ENCODE measurements at regions not wholly inside any gene's neighbourhood (a gene's known extent, or its start where the extent isn't known, plus 50 kb on each side); places are given as distances from the start of the nearest gene placed in this dataset.

GRCh38 chr15:93973287-93973686, 258.1 kb upstream of the MCTP2 start:
- Histone ChIP-seq H3K4me3 (ENCODE audit: low read length) (no peak overlapping the region), H3K9me3 (ENCODE audit: low read length) (no peaks in the 10 kb centered on the region), H3K4me2 (ENCODE audit: low read depth, low read length, poor library complexity, severe bottlenecking) (no peak overlapping the region), H3K79me2 (ENCODE audit: low read length) (no peaks in the 10 kb centered on the region), H3K4me1 (ENCODE audit: low read length) (no peaks in the 10 kb centered on the region), H4K20me1 (ENCODE audit: insufficient read depth, low read depth, low read length) (no peaks in the 10 kb centered on the region), H3K36me3 (ENCODE audit: insufficient read depth, low read length) (no peaks in the 10 kb centered on the region), H3K27me3 (ENCODE audit: low read length) (0 out of 2 replicates have a peak, but pooled peaks cover 2% of the 10 kb centered on the region), H3K9ac (ENCODE audit: low read length) (no peak overlapping the region), H3K27ac (ENCODE audit: low read length) (no peak overlapping the region), H2AFZ (ENCODE audit: low read length) (no peak overlapping the region), H3K9me2 (replicated peaks; ENCODE audit: insufficient read depth, low read length) (no peaks in the 10 kb centered on the region)
- DNase-seq = no peak

GRCh38 chr15:93968773-93969172, 262.6 kb upstream of the MCTP2 start:
- no peak overlapping the region for H2AFZ ChIP-seq (ENCODE audit: low read length)
- 0 out of 2 replicates have a peak, but pooled peaks cover 2% of the 10 kb centered on the region for H3K27me3 ChIP-seq (ENCODE audit: low read length)
- no peaks in the 10 kb centered on the region for H3K4me1 ChIP-seq (ENCODE audit: low read length)
- no peaks in the 10 kb centered on the region for H3K9me2 ChIP-seq (replicated peaks; ENCODE audit: insufficient read depth, low read length)
- no peak overlapping the region for H3K9ac ChIP-seq (ENCODE audit: low read length)
- H3K4me3 ChIP-seq (ENCODE audit: low read length) = no peak overlapping the region
- H4K20me1 ChIP-seq (ENCODE audit: insufficient read depth, low read depth, low read length) = no peaks in the 10 kb centered on the region
- H3K9me3 ChIP-seq (ENCODE audit: low read length) = no peaks in the 10 kb centered on the region
- no peak overlapping the region for H3K27ac ChIP-seq (ENCODE audit: low read length)
- no peak for DNase-seq
- no peaks in the 10 kb centered on the region for H3K79me2 ChIP-seq (ENCODE audit: low read length)
- H3K36me3 ChIP-seq (ENCODE audit: insufficient read depth, low read length) = no peaks in the 10 kb centered on the region
- no peak overlapping the region for H3K4me2 ChIP-seq (ENCODE audit: low read depth, low read length, poor library complexity, severe bottlenecking)

- Histone ChIP-seq H3K4me2 (ENCODE audit: low read depth, low read length, poor library complexity, severe bottlenecking) (no peak overlapping the region), H3K79me2 (ENCODE audit: low read length) (no peaks in the 10 kb centered on the region), H3K9me2 (replicated peaks; ENCODE audit: insufficient read depth, low read length) (no peaks in the 10 kb centered on the region), H3K36me3 (ENCODE audit: insufficient read depth, low read length) (no peaks in the 10 kb centered on the region), H4K20me1 (ENCODE audit: insufficient read depth, low read depth, low read length) (no peaks in the 10 kb centered on the region), H3K4me3 (ENCODE audit: low read length) (no peak overlapping the region), H2AFZ (ENCODE audit: low read length) (no peak overlapping the region), H3K4me1 (ENCODE audit: low read length) (no peaks in the 10 kb centered on the region), H3K9ac (ENCODE audit: low read length) (no peak overlapping the region), H3K27ac (ENCODE audit: low read length) (no peak overlapping the region), H3K27me3 (ENCODE audit: low read length) (0 out of 2 replicates have a peak, but pooled peaks cover 2% of the 10 kb centered on the region), H3K9me3 (ENCODE audit: low read length) (no peaks in the 10 kb centered on the region)
- DNase-seq = no peak
Measured at GRCh38 chr15:93965304-93965908, 266.0 kb upstream of the MCTP2 start.

- no peak for DNase-seq
- Histone ChIP-seq H3K4me2 (ENCODE audit: low read depth, low read length, poor library complexity, severe bottlenecking) (no peak overlapping the region), H3K9ac (ENCODE audit: low read length) (no peak overlapping the region), H3K4me1 (ENCODE audit: low read length) (no peaks in the 10 kb centered on the region), H3K27ac (ENCODE audit: low read length) (no peak overlapping the region), H3K27me3 (ENCODE audit: low read length) (no peaks in the 10 kb centered on the region), H3K9me2 (replicated peaks; ENCODE audit: insufficient read depth, low read length) (no peaks in the 10 kb centered on the region), H3K9me3 (ENCODE audit: low read length) (no peaks in the 10 kb centered on the region), H2AFZ (ENCODE audit: low read length) (no peak overlapping the region), H4K20me1 (ENCODE audit: insufficient read depth, low read depth, low read length) (no peaks in the 10 kb centered on the region), H3K79me2 (ENCODE audit: low read length) (no peaks in the 10 kb centered on the region), H3K36me3 (ENCODE audit: insufficient read depth, low read length) (no peaks in the 10 kb centered on the region), H3K4me3 (ENCODE audit: low read length) (no peak overlapping the region)
Measured at GRCh38 chr15:93954985-93955571, 276.3 kb upstream of the MCTP2 start.

- Histone ChIP-seq H3K36me3 (ENCODE audit: insufficient read depth, low read length) (no peaks in the 10 kb centered on the region), H4K20me1 (ENCODE audit: insufficient read depth, low read depth, low read length) (no peaks in the 10 kb centered on the region), H3K79me2 (ENCODE audit: low read length) (no peaks in the 10 kb centered on the region), H2AFZ (ENCODE audit: low read length) (no peak overlapping the region), H3K27me3 (ENCODE audit: low read length) (no peaks in the 10 kb centered on the region), H3K4me1 (ENCODE audit: low read length) (no peaks in the 10 kb centered on the region), H3K9ac (ENCODE audit: low read length) (no peak overlapping the region), H3K4me3 (ENCODE audit: low read length) (no peak overlapping the region), H3K4me2 (ENCODE audit: low read depth, low read length, poor library complexity, severe bottlenecking) (no peak overlapping the region), H3K27ac (ENCODE audit: low read length) (no peak overlapping the region), H3K9me3 (ENCODE audit: low read length) (no peaks in the 10 kb centered on the region), H3K9me2 (replicated peaks; ENCODE audit: insufficient read depth, low read length) (no peaks in the 10 kb centered on the region)
- DNase-seq = no peak
Measured at GRCh38 chr15:93948726-93949125, 282.6 kb upstream of the MCTP2 start.

- Histone ChIP-seq H3K4me3 (ENCODE audit: low read length) (no peak overlapping the region), H3K4me2 (ENCODE audit: low read depth, low read length, poor library complexity, severe bottlenecking) (no peak overlapping the region), H3K27me3 (ENCODE audit: low read length) (no peaks in the 10 kb centered on the region), H2AFZ (ENCODE audit: low read length) (no peak overlapping the region), H3K9me2 (replicated peaks; ENCODE audit: insufficient read depth, low read length) (no peaks in the 10 kb centered on the region), H3K9ac (ENCODE audit: low read length) (no peak overlapping the region), H3K79me2 (ENCODE audit: low read length) (no peaks in the 10 kb centered on the region), H4K20me1 (ENCODE audit: insufficient read depth, low read depth, low read length) (no peaks in the 10 kb centered on the region), H3K4me1 (ENCODE audit: low read length) (no peaks in the 10 kb centered on the region), H3K36me3 (ENCODE audit: insufficient read depth, low read length) (no peaks in the 10 kb centered on the region), H3K9me3 (ENCODE audit: low read length) (no peaks in the 10 kb centered on the region), H3K27ac (ENCODE audit: low read length) (no peak overlapping the region)
- DNase-seq = no peak
Measured at GRCh38 chr15:93943586-93943985, 287.8 kb upstream of the MCTP2 start.

- H3K9me3 ChIP-seq (ENCODE audit: low read length) = no peaks in the 10 kb centered on the region
- no peaks in the 10 kb centered on the region for H4K20me1 ChIP-seq (ENCODE audit: insufficient read depth, low read depth, low read length)
- no peak for DNase-seq
- H3K79me2 ChIP-seq (ENCODE audit: low read length) = no peaks in the 10 kb centered on the region
- no peak overlapping the region for H3K4me3 ChIP-seq (ENCODE audit: low read length)
- no peaks in the 10 kb centered on the region for H3K9me2 ChIP-seq (replicated peaks; ENCODE audit: insufficient read depth, low read length)
- no peak overlapping the region for H3K27ac ChIP-seq (ENCODE audit: low read length)
- no peak overlapping the region for H3K4me2 ChIP-seq (ENCODE audit: low read depth, low read length, poor library complexity, severe bottlenecking)
- no peak overlapping the region for H3K9ac ChIP-seq (ENCODE audit: low read length)
- no peaks in the 10 kb centered on the region for H3K4me1 ChIP-seq (ENCODE audit: low read length)
- no peaks in the 10 kb centered on the region for H3K27me3 ChIP-seq (ENCODE audit: low read length)
- H2AFZ ChIP-seq (ENCODE audit: low read length) = no peak overlapping the region
- H3K36me3 ChIP-seq (ENCODE audit: insufficient read depth, low read length) = no peaks in the 10 kb centered on the region
Measured at GRCh38 chr15:93942269-93942694, 289.1 kb upstream of the MCTP2 start.

- DNase-seq = no peak
- H3K36me3 ChIP-seq (ENCODE audit: insufficient read depth, low read length) = no peaks in the 10 kb centered on the region
- no peaks in the 10 kb centered on the region for H3K27me3 ChIP-seq (ENCODE audit: low read length)
- H3K4me1 ChIP-seq (ENCODE audit: low read length) = no peaks in the 10 kb centered on the region
- H3K27ac ChIP-seq (ENCODE audit: low read length) = no peak overlapping the region
- no peak overlapping the region for H2AFZ ChIP-seq (ENCODE audit: low read length)
- H3K79me2 ChIP-seq (ENCODE audit: low read length) = no peaks in the 10 kb centered on the region
- no peak overlapping the region for H3K4me2 ChIP-seq (ENCODE audit: low read depth, low read length, poor library complexity, severe bottlenecking)
- H4K20me1 ChIP-seq (ENCODE audit: insufficient read depth, low read depth, low read length) = no peaks in the 10 kb centered on the region
- no peak overlapping the region for H3K4me3 ChIP-seq (ENCODE audit: low read length)
- H3K9me2 ChIP-seq (replicated peaks; ENCODE audit: insufficient read depth, low read length) = no peaks in the 10 kb centered on the region
- no peak overlapping the region for H3K9ac ChIP-seq (ENCODE audit: low read length)
- no peaks in the 10 kb centered on the region for H3K9me3 ChIP-seq (ENCODE audit: low read length)
Measured at GRCh38 chr15:93941697-93942096, 289.7 kb upstream of the MCTP2 start.

Data from Karpas-422 (cell line).